ENCODE measurements at regions not wholly inside any gene's neighbourhood (a gene's known extent, or its start where the extent isn't known, plus 50 kb on each side); places are given as distances from the start of the nearest gene placed in this dataset.
"Not testable (repeated sequence)": the region's sequence is repeated elsewhere in the genome, so short reads cannot be mapped to it uniquely, and the experiment has no call there.

DNA sequence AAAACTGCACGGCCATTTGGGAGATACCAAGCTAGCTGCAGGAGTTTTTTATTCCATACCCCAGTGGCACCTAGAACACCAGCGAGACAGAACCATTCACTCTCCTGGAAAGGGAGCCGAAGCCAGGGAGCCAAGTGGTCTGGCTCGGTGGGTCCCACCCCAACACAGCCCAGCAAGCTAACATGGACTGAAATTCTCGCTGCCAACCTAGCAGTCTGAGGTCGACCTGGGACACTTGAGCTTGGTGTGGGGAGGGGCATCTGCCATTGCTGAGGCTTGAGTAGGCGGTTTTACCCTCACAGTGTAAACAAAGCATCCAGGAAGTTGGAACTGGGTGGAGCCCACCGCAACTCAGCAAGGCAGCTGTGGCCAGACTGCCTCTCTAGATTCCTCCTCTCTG lies 108.9 kb upstream of the CHD1 start:
- H3K4me3 ChIP-seq (ENCODE audit: low read length in 2 of 2): no peak overlapping the region
- peaks cover 16 to 19% of the 10 kb centered on the region in 2 donors for H3K4me1 ChIP-seq (ENCODE audit: control insufficient read depth in 2 of 2, insufficient read depth in 2 of 2, low read length in 2 of 2)
- no peaks in the 10 kb centered on the region for H3K27me3 ChIP-seq (ENCODE audit: control insufficient read depth in 2 of 2, insufficient read depth in 1 of 2, low read length in 1 of 2)
- H3K27ac ChIP-seq (ENCODE audit: low read depth in 1 of 2, low read length in 1 of 2): peak overlapping the region in 1 of 2 donors; percentile 62
- WGBS: 71% methylated on average over 8 of the region's 8 CpGs
- H3K9me3 ChIP-seq (ENCODE audit: control insufficient read depth in 2 of 2, insufficient read depth in 1 of 2, low read length in 1 of 2): peaks cover 0 to 12% of the 10 kb centered on the region in 2 donors
- DNase-seq (ENCODE audit: low read depth in 6 of 9, low spot score in 9 of 9): peak in 3 of 9 donors; percentile 32 to 66 (median 38)
- no peaks in the 10 kb centered on the region for H3K36me3 ChIP-seq (ENCODE audit: control insufficient read depth in 2 of 2, insufficient read depth in 2 of 2, low read length in 1 of 2)

GRCh38 chr5:99035942-99036341 lies 107.1 kb upstream of the CHD1 start:
- H3K36me3 ChIP-seq (ENCODE audit: control insufficient read depth in 2 of 2, insufficient read depth in 2 of 2, low read length in 1 of 2): no peaks in the 10 kb centered on the region
- H3K4me3 ChIP-seq (ENCODE audit: low read length in 2 of 2): no peak overlapping the region
- H3K9me3 ChIP-seq (ENCODE audit: control insufficient read depth in 2 of 2, insufficient read depth in 1 of 2, low read length in 1 of 2): peaks cover 0 to 12% of the 10 kb centered on the region in 2 donors
- WGBS: 98% methylated on average over 1 of the region's 1 CpG
- peaks cover 21 to 24% of the 10 kb centered on the region in 2 donors for H3K4me1 ChIP-seq (ENCODE audit: control insufficient read depth in 2 of 2, insufficient read depth in 2 of 2, low read length in 2 of 2)
- no peak for DNase-seq (ENCODE audit: low read depth in 6 of 9, low spot score in 9 of 9)
- H3K27me3 ChIP-seq (ENCODE audit: control insufficient read depth in 2 of 2, insufficient read depth in 1 of 2, low read length in 1 of 2): no peaks in the 10 kb centered on the region
- no peak overlapping the region for H3K27ac ChIP-seq (ENCODE audit: low read depth in 1 of 2, low read length in 1 of 2)

DNA sequence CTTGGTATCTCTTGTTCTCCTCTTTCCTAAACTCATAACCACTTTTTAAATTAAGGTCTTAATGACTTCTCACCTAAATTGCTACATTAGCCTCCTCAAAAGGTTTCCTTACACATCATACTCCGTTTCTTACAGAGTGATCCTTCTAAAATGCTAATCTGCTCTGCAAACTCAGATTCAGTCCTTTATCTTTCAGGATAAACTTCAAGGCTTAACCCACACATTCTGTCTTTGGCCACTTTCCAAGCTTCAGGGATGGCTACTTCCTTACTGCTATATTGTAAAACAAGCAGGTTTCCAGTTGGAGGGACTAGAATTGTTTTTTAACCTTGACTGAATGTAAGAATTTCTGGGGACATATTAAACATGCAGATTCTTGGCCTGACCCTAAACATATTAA lies 105.5 kb upstream of the CHD1 start:
- DNase-seq (ENCODE audit: low read depth in 6 of 9, low spot score in 9 of 9): no peak
- Histone ChIP-seq H3K4me3 (ENCODE audit: low read length in 2 of 2) (no peak overlapping the region), H3K27me3 (ENCODE audit: control insufficient read depth in 2 of 2, insufficient read depth in 1 of 2, low read length in 1 of 2) (no peaks in the 10 kb centered on the region), H3K9me3 (ENCODE audit: control insufficient read depth in 2 of 2, insufficient read depth in 1 of 2, low read length in 1 of 2) (peaks cover 0 to 12% of the 10 kb centered on the region in 2 donors), H3K36me3 (ENCODE audit: control insufficient read depth in 2 of 2, insufficient read depth in 2 of 2, low read length in 1 of 2) (no peaks in the 10 kb centered on the region), H3K27ac (ENCODE audit: low read depth in 1 of 2, low read length in 1 of 2) (no peak overlapping the region), H3K4me1 (ENCODE audit: control insufficient read depth in 2 of 2, insufficient read depth in 2 of 2, low read length in 2 of 2) (peaks cover 24 to 25% of the 10 kb centered on the region in 2 donors)
- 74% methylated on average over 1 of the region's 1 CpG for WGBS

DNA sequence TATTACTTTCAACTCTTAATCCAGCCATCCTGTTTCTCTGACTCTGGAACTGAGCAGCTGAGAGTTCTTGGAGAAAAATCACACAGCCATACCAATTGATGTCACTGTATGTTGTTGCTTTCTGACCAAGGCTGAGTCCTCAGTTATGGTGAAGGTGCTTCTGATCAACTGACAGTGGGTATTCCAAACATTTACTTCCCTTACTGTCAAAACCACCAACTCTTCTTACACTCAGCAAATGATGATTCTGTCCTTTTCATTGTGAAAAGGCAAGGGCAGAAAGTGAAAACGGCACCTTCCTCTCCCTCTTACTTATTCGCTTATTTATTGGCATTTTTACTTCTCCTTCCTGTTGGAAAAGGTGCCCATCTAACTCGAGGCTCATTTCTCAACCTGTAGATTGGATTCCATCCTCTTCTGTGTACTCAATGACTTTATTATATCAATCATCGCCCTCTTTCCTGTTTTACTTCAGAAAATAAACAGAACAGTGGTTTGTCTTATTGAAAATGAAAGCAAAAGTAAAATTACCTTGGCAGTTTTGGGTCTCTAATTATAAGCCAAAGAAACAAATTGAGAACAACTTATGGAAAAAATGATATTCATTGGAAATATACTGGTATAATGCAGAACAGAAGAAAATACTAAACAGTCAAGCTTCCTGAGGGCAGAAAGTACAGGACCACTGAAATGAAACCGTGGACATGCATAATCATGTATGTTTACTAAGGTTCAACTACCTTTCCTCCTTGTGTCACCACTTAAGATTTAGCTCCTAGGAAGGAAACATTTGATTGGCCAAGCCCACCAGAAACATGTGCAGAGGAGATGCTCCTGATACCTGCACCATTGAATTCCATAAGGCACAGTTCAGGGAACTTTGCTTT lies 104.5 kb upstream of the CHD1 start:
- Histone ChIP-seq H3K4me1 (ENCODE audit: control insufficient read depth in 2 of 2, insufficient read depth in 2 of 2, low read length in 2 of 2) (peaks cover 24 to 25% of the 10 kb centered on the region in 2 donors), H3K4me3 (ENCODE audit: low read length in 2 of 2) (peak overlapping the region; percentile 37 to 53), H3K27ac (ENCODE audit: low read depth in 1 of 2, low read length in 1 of 2) (peak overlapping the region; percentile 78), H3K27me3 (ENCODE audit: control insufficient read depth in 2 of 2, insufficient read depth in 1 of 2, low read length in 1 of 2) (no peaks in the 10 kb centered on the region), H3K9me3 (ENCODE audit: control insufficient read depth in 2 of 2, insufficient read depth in 1 of 2, low read length in 1 of 2) (peaks cover 0 to 11% of the 10 kb centered on the region in 2 donors), H3K36me3 (ENCODE audit: control insufficient read depth in 2 of 2, insufficient read depth in 2 of 2, low read length in 1 of 2) (no peaks in the 10 kb centered on the region)
- WGBS: 5% methylated on average over 5 of the region's 5 CpGs
- peak in 6 of 9 donors; percentile 11 to 74 (median 36) for DNase-seq (ENCODE audit: low read depth in 6 of 9, low spot score in 9 of 9)

DNA sequence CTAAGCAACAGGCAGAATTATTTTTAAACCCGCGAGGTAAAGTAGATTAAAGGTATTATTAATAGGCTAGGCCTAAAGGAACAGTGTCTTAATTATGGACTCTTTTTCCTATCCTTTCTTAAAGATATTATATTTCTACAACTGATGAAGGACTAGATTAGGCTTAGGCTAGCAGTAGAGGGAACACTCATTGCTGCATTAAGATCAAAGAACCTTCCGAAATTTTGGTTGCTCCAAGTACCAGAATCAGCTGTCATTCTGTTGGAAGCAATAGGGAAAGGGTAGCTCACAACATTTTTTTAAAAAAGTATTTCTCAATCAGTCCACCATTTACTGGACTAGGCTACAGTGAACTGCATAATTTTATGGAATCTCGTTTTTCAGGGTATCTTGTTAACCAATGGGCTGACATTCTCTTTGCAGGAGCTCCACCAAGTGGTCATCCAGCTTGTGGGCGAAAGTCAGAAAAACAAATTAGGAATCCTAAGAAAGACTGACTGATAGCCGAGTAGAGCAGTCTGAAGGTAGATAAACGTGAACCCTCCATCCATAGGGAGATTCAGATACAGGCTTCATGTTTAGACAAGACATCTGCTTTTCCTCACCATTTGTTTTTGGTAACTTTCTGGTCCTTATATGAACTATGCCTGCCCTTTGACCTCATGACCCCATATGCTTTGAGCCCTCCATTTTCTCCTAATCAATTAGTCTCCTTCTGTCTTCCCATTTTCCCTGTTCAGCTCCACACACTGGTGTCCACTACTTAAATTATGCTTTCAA lies 103.6 kb upstream of the CHD1 start:
- Histone ChIP-seq H3K27ac (ENCODE audit: low read depth in 1 of 2, low read length in 1 of 2) (peak overlapping the region; percentile 78), H3K36me3 (ENCODE audit: control insufficient read depth in 2 of 2, insufficient read depth in 2 of 2, low read length in 1 of 2) (no peaks in the 10 kb centered on the region), H3K4me1 (ENCODE audit: control insufficient read depth in 2 of 2, insufficient read depth in 2 of 2, low read length in 2 of 2) (peaks cover 22 to 25% of the 10 kb centered on the region in 2 donors), H3K9me3 (ENCODE audit: control insufficient read depth in 2 of 2, insufficient read depth in 1 of 2, low read length in 1 of 2) (peaks cover 0 to 4% of the 10 kb centered on the region in 2 donors), H3K4me3 (ENCODE audit: low read length in 2 of 2) (peak overlapping the region in 1 of 2 donors; percentile 53), H3K27me3 (ENCODE audit: control insufficient read depth in 2 of 2, insufficient read depth in 1 of 2, low read length in 1 of 2) (no peaks in the 10 kb centered on the region)
- WGBS: 49% methylated on average over 7 of the region's 7 CpGs
- peak in 6 of 9 donors; percentile 48 to 80 (median 60) for DNase-seq (ENCODE audit: low read depth in 6 of 9, low spot score in 9 of 9)

GRCh38 chr5:99030906-99031440 lies 102.2 kb upstream of the CHD1 start:
- Histone ChIP-seq H3K4me3 (ENCODE audit: low read length in 2 of 2) (no peak overlapping the region), H3K9me3 (ENCODE audit: control insufficient read depth in 2 of 2, insufficient read depth in 1 of 2, low read length in 1 of 2) (no peaks in the 10 kb centered on the region), H3K36me3 (ENCODE audit: control insufficient read depth in 2 of 2, insufficient read depth in 2 of 2, low read length in 1 of 2) (no peaks in the 10 kb centered on the region), H3K4me1 (ENCODE audit: control insufficient read depth in 2 of 2, insufficient read depth in 2 of 2, low read length in 2 of 2) (peaks cover 24 to 27% of the 10 kb centered on the region in 2 donors), H3K27me3 (ENCODE audit: control insufficient read depth in 2 of 2, insufficient read depth in 1 of 2, low read length in 1 of 2) (no peaks in the 10 kb centered on the region), H3K27ac (ENCODE audit: low read depth in 1 of 2, low read length in 1 of 2) (no peak overlapping the region)
- no peak for DNase-seq (ENCODE audit: low read depth in 6 of 9, low spot score in 9 of 9)

GRCh38 chr5:99029172-99029571 lies 100.4 kb upstream of the CHD1 start:
- H3K9me3 ChIP-seq (ENCODE audit: control insufficient read depth in 2 of 2, insufficient read depth in 1 of 2, low read length in 1 of 2): no peaks in the 10 kb centered on the region
- no peak overlapping the region for H3K27ac ChIP-seq (ENCODE audit: low read depth in 1 of 2, low read length in 1 of 2)
- no peaks in the 10 kb centered on the region for H3K27me3 ChIP-seq (ENCODE audit: control insufficient read depth in 2 of 2, insufficient read depth in 1 of 2, low read length in 1 of 2)
- H3K4me3 ChIP-seq (ENCODE audit: low read length in 2 of 2): no peak overlapping the region
- DNase-seq (ENCODE audit: low read depth in 6 of 9, low spot score in 9 of 9): no peak
- peaks cover 23 to 27% of the 10 kb centered on the region in 2 donors for H3K4me1 ChIP-seq (ENCODE audit: control insufficient read depth in 2 of 2, insufficient read depth in 2 of 2, low read length in 2 of 2)
- 76% methylated on average over 1 of the region's 1 CpG for WGBS
- no peaks in the 10 kb centered on the region for H3K36me3 ChIP-seq (ENCODE audit: control insufficient read depth in 2 of 2, insufficient read depth in 2 of 2, low read length in 1 of 2)

DNA sequence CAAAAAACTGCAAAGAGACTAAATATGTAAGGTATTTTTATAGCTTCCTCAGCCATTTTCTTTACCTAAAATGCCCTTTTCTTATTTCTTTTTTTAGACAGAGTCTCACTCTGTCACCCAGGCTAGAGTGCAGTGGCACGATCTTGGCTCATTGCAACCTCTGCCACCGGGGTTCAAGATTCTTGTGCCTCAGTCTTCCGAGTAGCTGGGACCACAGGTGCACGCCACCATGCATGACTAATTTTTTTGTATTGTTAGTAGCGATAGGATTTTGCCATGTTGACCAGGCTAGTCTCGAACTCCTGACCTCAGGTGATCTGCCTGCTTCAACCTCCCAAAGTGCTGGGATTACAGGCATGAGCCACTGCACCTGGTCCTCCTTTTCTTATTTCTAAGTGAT lies 99.4 kb upstream of the CHD1 start:
- 95% methylated on average over 6 of the region's 6 CpGs for WGBS
- H3K9me3 ChIP-seq (ENCODE audit: control insufficient read depth in 2 of 2, insufficient read depth in 1 of 2, low read length in 1 of 2); H3K4me3 ChIP-seq (ENCODE audit: low read length in 2 of 2); H3K36me3 ChIP-seq (ENCODE audit: control insufficient read depth in 2 of 2, insufficient read depth in 2 of 2, low read length in 1 of 2); DNase-seq (ENCODE audit: low read depth in 6 of 9, low spot score in 9 of 9); H3K27me3 ChIP-seq (ENCODE audit: control insufficient read depth in 2 of 2, insufficient read depth in 1 of 2, low read length in 1 of 2): not testable (repeated sequence)
- peaks cover 17 to 25% of the 10 kb centered on the region in 2 donors for H3K4me1 ChIP-seq (ENCODE audit: control insufficient read depth in 2 of 2, insufficient read depth in 2 of 2, low read length in 2 of 2)
- H3K27ac ChIP-seq (ENCODE audit: low read depth in 1 of 2, low read length in 1 of 2): peak overlapping the region in 1 of 2 donors; percentile 34

Data from thymus (tissue), 11 donors.